ENCODE measurements at regions not wholly inside any gene's neighbourhood (a gene's known extent, or its start where the extent isn't known, plus 50 kb on each side); places are given as distances from the start of the nearest gene placed in this dataset.

GRCh38 chr20:20941468-20941889 is 164.7 kb downstream of the LINC00237 start (continued):
- TF ChIP-seq CREM (IDR thresholded peaks at IDR 0.05): peak; percentile 46; the same call in 1 of the 2 replicates
- no peak for TF ChIP-seq CREM (CRISPR knock-in tag; IDR thresholded peaks at IDR 0.05)
- peak; percentile 71 for TF ChIP-seq PAXIP1 (CRISPR knock-in tag; conservative IDR thresholded peaks at IDR 0.05)
- no peak for TF ChIP-seq POLR2AphosphoS2 (IDR thresholded peaks at IDR 0.05; ENCODE audit: low read depth, low read length)
- no peak for TF ChIP-seq RFX3 (CRISPR knock-in tag; IDR thresholded peaks at IDR 0.05)
- no peak for TF ChIP-seq YY1 (IDR thresholded peaks at IDR 0.05; ENCODE audit: insufficient read depth, insufficient replicate concordance, low read depth, low read length)
- TF ChIP-seq RERE (CRISPR knock-in tag; IDR thresholded peaks at IDR 0.05; ENCODE audit: low read depth): peak; percentile 92
- peak; percentile 40; the same call in 1 of the 2 replicates for TF ChIP-seq PATZ1 (CRISPR knock-in tag; IDR thresholded peaks at IDR 0.05)
- TF ChIP-seq E2F2 (CRISPR knock-in tag; IDR thresholded peaks at IDR 0.05; ENCODE audit: borderline replicate concordance): no peak
- TF ChIP-seq SAP130 (CRISPR knock-in tag; IDR thresholded peaks at IDR 0.05; ENCODE audit: low read depth): peak; percentile 66
- TF ChIP-seq BRD4 (CRISPR knock-in tag; IDR thresholded peaks at IDR 0.05): no peak
- peak; percentile 87 for TF ChIP-seq FOXO1 (CRISPR knock-in tag; IDR thresholded peaks at IDR 0.05)
- peak; percentile 79 for TF ChIP-seq SALL1 (CRISPR knock-in tag; IDR thresholded peaks at IDR 0.05)
- TF ChIP-seq ZFP36L2 (CRISPR knock-in tag; IDR thresholded peaks at IDR 0.05): no peak
- peak; percentile 94 for TF ChIP-seq GFI1 (CRISPR knock-in tag; IDR thresholded peaks at IDR 0.05; ENCODE audit: borderline replicate concordance)
- no peak for TF ChIP-seq DMAP1 (CRISPR knock-in tag; IDR thresholded peaks at IDR 0.05)
- peak; percentile 59; the same call in 1 of the 2 replicates for TF ChIP-seq FOXJ3 (CRISPR knock-in tag; IDR thresholded peaks at IDR 0.05; ENCODE audit: borderline replicate concordance)
- TF ChIP-seq ZNF329 (CRISPR knock-in tag; IDR thresholded peaks at IDR 0.05; ENCODE audit: low read depth): no peak
- TF ChIP-seq NFYB (CRISPR knock-in tag; IDR thresholded peaks at IDR 0.05): no peak
- TF ChIP-seq PRMT3 (CRISPR knock-in tag; IDR thresholded peaks at IDR 0.05; ENCODE audit: borderline replicate concordance, low read depth): no peak
